LNCAP (cell line): ENCODE measurements at regions not wholly inside any gene's neighbourhood (a gene's known extent, or its start where the extent isn't known, plus 50 kb on each side); places are given as distances from the start of the nearest gene placed in this dataset.

Source experiments
- CTCF ChIP-seq: fragments of 450-650 bp; IDR thresholded peaks from 2 replicates; pipeline ENCODE4 v1.5.1; 2017; ENCODE audit warnings: mild to moderate bottlenecking

DNA sequence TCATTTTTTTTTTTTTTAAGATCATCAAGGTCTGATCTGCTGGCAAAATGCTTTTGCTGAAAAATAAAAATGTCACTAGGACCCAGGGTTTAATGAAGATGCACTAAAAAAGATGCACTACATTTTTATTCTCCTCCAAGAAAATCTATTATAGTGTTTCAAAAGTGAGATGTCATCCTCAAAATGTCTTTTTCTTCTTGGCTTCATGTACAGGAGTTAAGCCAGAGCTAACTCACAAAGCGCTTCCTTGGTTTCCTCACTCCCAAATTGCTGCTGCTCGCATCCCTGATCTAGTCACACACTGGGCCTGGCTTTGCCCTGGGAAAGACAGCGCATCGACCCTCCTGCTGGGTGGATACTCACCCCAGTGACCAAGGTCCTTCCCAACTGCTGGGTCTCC is 113.4 kb upstream of the CCDC68 start:
- TF ChIP-seq CTCF, result no peak

GRCh38 chr18:55072181-55072580 is 112.9 kb upstream of the CCDC68 start:
- no peak for TF ChIP-seq CTCF

DNA sequence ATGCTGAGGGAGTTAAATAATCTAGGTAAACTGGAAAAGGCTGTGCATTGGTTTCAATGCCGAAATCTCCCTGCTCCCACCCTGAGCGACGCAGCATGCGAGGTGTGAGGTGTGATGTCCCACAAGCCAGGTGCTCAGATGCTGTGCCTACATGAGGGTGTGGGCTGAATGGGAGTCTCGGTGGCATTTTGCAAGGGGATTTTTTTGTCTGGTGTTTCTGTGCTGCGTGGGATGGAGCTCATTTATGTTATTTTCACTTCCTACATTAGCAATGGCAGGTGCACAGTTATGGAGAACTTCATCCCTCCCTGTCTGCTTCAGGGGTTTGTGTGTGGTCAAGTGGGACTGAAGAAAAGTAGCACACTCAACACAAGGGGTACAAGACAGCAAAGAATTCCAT is 110.2 kb upstream of the CCDC68 start:
- TF ChIP-seq CTCF, result no peak

- TF ChIP-seq CTCF, result no peak
These were observed 105.5 kb upstream of the CCDC68 start for GRCh38 chr18:55064760-55065159.

DNA sequence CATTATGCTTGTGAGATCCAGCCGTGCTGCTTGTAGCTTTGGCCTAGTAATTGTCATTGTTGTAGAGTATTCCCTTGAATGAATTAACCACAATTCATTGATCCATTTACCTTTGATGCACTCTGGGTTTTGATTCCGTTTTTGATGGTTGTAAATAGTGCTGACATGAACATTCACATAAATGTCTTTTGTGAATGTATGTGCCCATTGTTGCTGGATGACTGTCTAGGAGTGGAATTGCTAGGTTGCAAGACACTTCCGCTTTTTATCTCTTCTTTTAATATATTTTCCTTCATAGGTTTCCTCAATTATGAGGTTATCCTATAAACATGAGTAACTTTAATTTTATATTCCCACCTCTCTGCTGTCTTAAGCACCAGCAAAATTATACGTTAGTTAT is 104.8 kb upstream of the CCDC68 start:
- TF ChIP-seq CTCF, result no peak

DNA sequence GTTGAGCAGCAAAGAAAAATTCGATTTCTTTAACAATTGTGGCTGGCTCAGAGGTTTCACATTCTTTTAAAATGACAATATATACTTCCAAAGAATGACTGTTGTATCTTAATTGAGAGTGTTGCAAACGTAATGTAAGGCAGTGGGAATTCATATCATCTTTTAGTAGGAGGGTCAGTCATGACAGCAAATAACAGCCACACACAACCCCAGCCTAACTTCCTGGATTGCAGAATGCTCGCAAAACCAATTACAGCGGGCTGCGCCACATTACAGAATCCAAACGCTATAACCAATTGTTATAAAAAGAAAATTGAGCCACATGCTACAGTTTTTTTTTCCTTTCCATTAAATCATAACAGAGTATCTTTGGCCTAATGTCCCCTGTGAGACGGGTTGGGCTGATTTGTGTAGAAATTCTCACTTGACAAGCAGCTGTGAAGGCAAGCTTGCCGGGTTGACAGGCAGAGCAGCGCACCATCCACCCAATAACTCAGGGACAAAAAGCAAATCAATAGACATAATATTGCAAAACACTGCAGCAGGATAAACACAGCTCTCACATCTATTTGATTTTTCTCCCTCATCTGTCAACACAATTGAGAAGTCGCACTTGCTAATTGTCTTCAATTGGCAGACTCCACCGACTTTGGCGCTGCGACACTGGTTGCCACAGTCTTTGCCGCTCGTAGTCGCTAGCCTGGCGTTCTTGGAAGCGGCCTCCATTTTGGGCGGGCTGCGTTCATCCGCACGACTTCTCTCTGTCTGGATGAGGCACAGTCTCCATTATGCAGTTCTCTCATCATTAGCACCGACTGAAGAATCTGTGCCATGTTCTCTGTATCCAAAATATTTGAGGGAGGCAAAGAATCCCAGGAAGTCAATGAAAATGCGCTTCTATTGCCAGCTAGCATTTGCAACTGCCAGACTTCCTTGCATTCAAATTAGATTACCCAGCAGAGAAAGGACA is 95.0 kb upstream of the CCDC68 start:
- no peak for TF ChIP-seq CTCF

GRCh38 chr18:55048892-55049291 is 89.6 kb upstream of the CCDC68 start:
- no peak for TF ChIP-seq CTCF

DNA sequence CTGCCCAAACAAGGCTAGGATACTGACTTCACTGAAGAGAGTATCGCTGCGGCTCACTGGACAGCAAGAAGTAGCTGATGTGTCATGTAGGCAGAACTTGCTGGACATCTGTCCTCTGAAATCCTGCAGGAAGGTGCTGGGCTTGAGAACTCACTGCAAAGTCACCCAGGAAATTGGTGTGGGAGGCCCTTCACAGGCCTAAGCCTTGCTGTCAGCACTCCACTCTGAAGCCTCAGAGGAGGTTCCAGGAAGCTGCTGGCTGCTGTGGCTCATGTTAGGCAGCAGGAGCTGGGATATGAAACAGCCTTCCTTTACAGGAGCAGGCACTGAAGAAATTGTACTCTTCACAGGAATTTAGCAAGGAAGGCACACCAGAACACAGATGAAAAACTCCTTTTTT is 88.3 kb upstream of the CCDC68 start:
- no peak for TF ChIP-seq CTCF
